Ectodermal cell (in vitro differentiated cells): ENCODE measurements at regions not wholly inside any gene's neighbourhood (a gene's known extent, or its start where the extent isn't known, plus 50 kb on each side); places are given as distances from the start of the nearest gene placed in this dataset.

Experiments used
- H3K27ac ChIP-seq: 2 replicates; pipeline ENCODE4 v1.7.0; 2013; ENCODE audit warnings: mild to moderate bottlenecking, low read depth, low read length; ENCODE audit not compliant: insufficient read depth, poor library complexity, severe bottlenecking
- H3K27me3 ChIP-seq: 2 replicates; pipeline ENCODE4 v1.7.0; 2013; ENCODE audit warnings: mild to moderate bottlenecking, low read length; ENCODE audit not compliant: insufficient read depth, control insufficient read depth, poor library complexity, severe bottlenecking
- H3K36me3 ChIP-seq: one replicate; pipeline ENCODE4 v1.7.0; 2013; ENCODE audit warnings: low read length; ENCODE audit not compliant: control insufficient read depth, insufficient read depth
- H3K4me1 ChIP-seq: one replicate; pipeline ENCODE4 v1.7.0; 2013; ENCODE audit warnings: low read length; ENCODE audit not compliant: control insufficient read depth, insufficient read depth
- H3K4me3 ChIP-seq: 2 replicates; pipeline ENCODE4 v1.7.0; 2013; ENCODE audit warnings: low read depth, low read length, control low read depth; ENCODE audit not compliant: insufficient read depth
- H3K9me3 ChIP-seq: 2 replicates; pipeline ENCODE4 v1.7.0; 2013; ENCODE audit warnings: mild to moderate bottlenecking, low read length, moderate library complexity; ENCODE audit not compliant: control insufficient read depth
- WGBS, 2 experiments: methylation state at CpG; one replicate each; pipeline ENCODE4 v1.1.7; 2013; ENCODE audit warnings: missing lambda C conversion rate in 2 of 2; 5-methylcytosine and 5-hydroxymethylcytosine counted together

DNA sequence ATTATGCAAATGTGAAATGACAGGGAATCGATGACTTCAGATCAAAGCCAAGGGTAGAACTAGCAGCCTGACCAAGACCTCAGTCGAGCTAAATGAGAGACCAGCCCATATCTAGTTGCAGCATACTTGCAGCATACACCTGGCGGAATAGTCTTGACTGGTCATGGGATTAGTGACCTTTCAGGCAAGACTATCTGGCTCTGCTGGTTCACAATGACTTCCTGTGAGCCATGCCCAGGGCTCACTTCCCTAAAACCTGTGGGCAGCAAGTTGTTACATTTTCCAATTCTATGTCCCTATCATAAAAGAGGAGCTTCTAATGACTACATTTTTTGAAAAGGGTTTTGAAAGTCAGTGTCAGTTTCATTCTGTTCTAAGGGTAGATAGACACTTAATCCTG is 1624.9 kb upstream of the CELF4 start:
- Histone ChIP-seq H3K27me3 (no peaks in the 10 kb centered on the region), H3K36me3 (no peaks in the 10 kb centered on the region), H3K27ac (no peak overlapping the region), H3K9me3 (no peaks in the 10 kb centered on the region), H3K4me3 (no peak overlapping the region), H3K4me1 (no peaks in the 10 kb centered on the region)
- WGBS, 2 experiments: 91 to 96% methylated on average over 3 of the region's 3 CpGs

DNA sequence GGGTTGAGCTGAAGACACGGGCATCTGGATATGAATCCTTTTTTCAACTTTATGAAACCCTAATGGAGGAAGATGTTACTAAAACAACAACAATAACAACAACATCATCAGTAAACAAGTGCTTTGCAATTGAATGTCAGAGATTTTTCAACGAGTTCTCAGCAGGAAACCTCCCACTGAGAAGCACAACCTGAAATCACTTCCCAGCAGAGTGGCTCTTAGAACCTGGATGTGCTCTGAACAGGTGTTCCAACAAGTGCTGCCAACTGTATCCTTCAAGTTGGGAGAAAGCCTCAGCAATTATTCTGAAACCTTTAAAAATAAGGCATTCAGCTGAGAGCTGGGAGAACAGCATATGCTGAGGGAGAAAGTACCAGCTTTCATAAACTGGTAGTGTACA is 1622.7 kb upstream of the CELF4 start:
- Histone ChIP-seq H3K9me3 (no peaks in the 10 kb centered on the region), H3K36me3 (no peaks in the 10 kb centered on the region), H3K4me3 (no peak overlapping the region), H3K27me3 (no peaks in the 10 kb centered on the region), H3K4me1 (no peaks in the 10 kb centered on the region), H3K27ac (no peak overlapping the region)
- 45 to 54% methylated on average over 2 of the region's 2 CpGs for WGBS, 2 experiments

DNA sequence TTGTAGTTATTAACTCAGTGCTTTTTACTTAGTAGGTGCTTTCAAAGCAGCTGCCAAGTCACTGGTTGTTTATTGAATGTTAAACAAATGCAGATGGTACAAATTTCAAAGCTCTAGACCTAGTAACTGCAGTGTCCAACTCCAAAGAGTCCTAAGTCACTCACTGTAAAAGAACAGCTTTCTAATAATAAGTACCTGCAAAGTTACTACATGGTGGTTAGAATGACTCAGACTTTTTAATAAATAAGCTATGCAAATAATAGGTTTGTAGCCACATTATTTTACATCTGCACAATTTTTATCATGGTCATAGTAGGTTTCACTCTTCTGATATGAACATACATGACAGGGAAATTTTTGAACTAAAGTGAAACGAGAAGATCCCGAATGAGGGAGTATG is 1620.4 kb upstream of the CELF4 start:
- H3K27me3 ChIP-seq: no peaks in the 10 kb centered on the region
- H3K27ac ChIP-seq: no peak overlapping the region

DNA sequence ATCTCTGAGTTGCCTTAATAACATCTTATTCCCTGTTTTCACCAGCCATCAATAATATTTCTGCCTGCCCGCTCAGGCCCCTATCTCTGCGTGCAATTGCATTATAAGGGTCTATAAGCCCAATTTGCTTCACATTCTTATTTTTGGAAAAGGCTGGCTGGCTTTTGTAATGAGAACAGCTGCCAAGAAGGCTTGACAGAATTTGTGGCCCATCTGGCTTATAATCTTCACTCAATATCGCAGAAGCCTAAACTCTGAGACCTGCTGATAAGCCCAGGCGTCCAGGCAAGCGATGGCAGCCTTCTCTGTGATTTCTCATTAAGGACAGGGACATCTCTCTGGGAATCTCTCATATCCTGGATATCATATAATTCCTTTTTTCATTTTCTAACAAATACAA is 1618.6 kb upstream of the CELF4 start:
- Histone ChIP-seq H3K9me3 (no peaks in the 10 kb centered on the region), H3K27ac (no peak overlapping the region), H3K27me3 (no peaks in the 10 kb centered on the region), H3K36me3 (no peaks in the 10 kb centered on the region), H3K4me1 (no peaks in the 10 kb centered on the region), H3K4me3 (no peak overlapping the region)
- 93 to 94% methylated on average over 5 of the region's 5 CpGs for WGBS, 2 experiments

More for the DNA sequence above, 1620.4 kb upstream of the CELF4 start:
- H3K4me3 ChIP-seq: no peak overlapping the region
- no peaks in the 10 kb centered on the region for H3K4me1 ChIP-seq
- WGBS, 2 experiments: 95 to 100% methylated on average over 2 of the region's 2 CpGs
- no peaks in the 10 kb centered on the region for H3K9me3 ChIP-seq
- no peaks in the 10 kb centered on the region for H3K36me3 ChIP-seq

DNA sequence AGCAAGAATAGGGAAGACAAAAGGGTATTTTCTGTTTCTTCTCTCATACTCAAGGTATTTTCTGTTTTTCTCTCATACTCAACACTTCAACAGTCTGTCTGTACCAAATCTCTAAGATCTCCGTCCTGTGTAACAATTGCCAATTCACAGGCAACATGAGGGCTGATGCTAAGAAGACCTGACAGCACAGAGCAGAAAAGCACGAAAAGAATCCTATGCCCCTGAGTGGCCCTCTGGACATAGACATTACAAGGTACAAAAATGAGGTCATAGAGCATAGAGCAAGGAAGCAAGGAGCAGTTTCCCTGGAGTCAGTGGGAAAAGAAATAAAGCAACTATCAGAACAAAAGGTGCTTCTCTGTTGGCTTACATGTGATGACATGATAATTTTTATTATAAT is 1612.6 kb upstream of the CELF4 start:
- Histone ChIP-seq H3K4me1 (no peaks in the 10 kb centered on the region), H3K27me3 (no peaks in the 10 kb centered on the region), H3K9me3 (no peaks in the 10 kb centered on the region), H3K36me3 (no peaks in the 10 kb centered on the region), H3K27ac (no peak overlapping the region), H3K4me3 (no peak overlapping the region)
- 90 to 93% methylated on average over 2 of the region's 2 CpGs for WGBS, 2 experiments

DNA sequence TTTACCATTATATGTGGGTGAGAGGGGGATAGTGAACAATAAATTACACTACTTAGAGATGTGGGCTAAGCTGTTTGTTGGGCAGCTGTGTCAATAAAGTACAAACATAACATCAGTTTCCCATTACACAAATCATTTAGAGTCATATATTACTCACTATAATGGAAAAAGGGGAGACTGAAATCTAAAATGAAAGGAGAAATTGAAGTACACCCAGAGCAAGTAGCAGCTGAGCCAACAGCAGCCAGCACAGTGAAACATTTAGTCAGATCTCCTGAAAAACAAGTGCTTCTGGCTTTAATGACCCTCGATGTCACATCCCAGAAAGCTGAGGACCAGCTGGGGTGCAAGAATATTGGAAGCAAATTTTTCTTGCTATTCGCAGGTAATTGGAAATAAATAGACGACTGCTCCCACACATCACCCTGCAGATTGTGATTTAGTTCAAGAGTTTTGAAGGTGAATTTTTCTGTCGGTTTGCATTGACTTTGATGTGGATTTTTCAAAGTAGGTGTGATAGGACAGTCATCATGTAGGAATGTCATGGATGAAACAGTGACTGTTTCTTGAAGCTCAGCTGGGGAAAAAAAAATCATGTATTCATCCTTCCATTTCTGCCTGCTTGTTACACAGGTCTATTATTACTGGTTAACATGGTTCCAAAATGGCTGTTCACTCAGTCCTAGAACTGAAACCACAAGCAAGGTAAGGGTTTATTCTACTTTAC is 1607.3 kb upstream of the CELF4 start:
- Histone ChIP-seq H3K27ac (no peak overlapping the region), H3K36me3 (no peaks in the 10 kb centered on the region), H3K4me3 (no peak overlapping the region), H3K9me3 (no peaks in the 10 kb centered on the region), H3K4me1 (no peaks in the 10 kb centered on the region), H3K27me3 (no peaks in the 10 kb centered on the region)
- WGBS, 2 experiments: 90 to 95% methylated on average over 4 of the region's 4 CpGs

DNA sequence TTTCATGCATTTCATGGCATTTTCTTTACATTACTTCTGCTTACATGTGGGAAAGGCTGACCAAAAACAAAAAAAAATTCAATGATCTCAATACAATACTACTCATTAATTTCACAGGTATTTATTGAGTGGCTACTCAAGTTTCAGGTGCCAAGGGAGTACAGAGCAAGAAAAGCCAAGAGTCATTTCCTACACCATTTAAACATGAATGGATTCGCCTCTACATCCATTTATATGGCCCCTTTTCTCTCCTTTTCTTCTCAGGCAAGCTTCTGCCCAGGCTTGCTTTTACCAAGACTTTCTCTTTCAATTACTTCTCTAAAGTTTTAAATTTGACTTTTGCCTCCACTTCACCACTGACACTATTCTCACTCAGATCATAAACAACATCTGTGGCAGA is 1603.1 kb upstream of the CELF4 start:
- no peak overlapping the region for H3K4me3 ChIP-seq
- H3K36me3 ChIP-seq: no peaks in the 10 kb centered on the region
- H3K4me1 ChIP-seq: no peaks in the 10 kb centered on the region
- H3K9me3 ChIP-seq: no peaks in the 10 kb centered on the region
- H3K27ac ChIP-seq: no peak overlapping the region
- H3K27me3 ChIP-seq: no peaks in the 10 kb centered on the region
- 68 to 76% methylated on average over 1 of the region's 1 CpG for WGBS, 2 experiments

DNA sequence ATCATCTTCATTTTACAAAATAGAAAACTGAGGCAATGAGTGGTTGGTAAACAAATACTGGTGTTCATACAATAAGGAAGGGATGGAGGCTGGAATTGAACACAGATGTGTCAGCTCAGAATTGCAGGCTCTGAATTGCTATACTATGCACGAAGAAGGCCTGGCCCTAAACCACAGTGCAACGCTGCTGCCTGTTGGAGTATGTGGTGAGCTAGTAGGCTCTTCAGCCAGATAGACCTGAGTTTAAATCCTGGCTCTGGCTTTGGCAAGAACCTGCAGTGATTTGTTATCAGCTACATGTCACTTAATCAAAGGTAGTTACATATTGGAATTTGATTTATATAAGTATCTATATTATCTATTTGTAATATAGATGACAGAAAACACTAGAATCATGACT is 1602.4 kb upstream of the CELF4 start:
- Histone ChIP-seq H3K9me3 (no peaks in the 10 kb centered on the region), H3K27ac (no peak overlapping the region), H3K36me3 (no peaks in the 10 kb centered on the region), H3K4me3 (no peak overlapping the region), H3K27me3 (no peaks in the 10 kb centered on the region), H3K4me1 (no peaks in the 10 kb centered on the region)
- 87 to 89% methylated on average over 2 of the region's 2 CpGs for WGBS, 2 experiments

DNA sequence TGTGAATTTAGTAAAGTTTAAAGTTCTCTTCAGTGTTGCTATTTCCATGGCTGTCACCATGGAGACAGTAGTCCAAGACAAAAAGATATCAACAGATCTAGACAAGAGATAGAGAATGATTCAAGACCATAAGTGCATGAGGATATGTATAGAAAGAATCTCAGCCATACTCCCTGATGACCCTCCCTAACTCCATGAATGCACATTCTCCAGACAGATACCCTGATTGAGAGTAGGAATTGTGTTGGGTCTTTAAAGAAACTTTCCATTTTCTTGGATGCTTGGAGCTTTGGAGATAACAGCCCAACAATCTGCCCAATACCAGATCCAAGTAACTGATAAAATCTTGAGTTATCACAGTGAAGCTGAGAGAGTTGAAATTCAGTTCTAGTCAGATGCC is 1601.2 kb upstream of the CELF4 start:
- Histone ChIP-seq H3K36me3 (no peaks in the 10 kb centered on the region), H3K4me3 (no peak overlapping the region), H3K27me3 (no peaks in the 10 kb centered on the region), H3K27ac (no peak overlapping the region), H3K4me1 (no peaks in the 10 kb centered on the region), H3K9me3 (no peaks in the 10 kb centered on the region)

DNA sequence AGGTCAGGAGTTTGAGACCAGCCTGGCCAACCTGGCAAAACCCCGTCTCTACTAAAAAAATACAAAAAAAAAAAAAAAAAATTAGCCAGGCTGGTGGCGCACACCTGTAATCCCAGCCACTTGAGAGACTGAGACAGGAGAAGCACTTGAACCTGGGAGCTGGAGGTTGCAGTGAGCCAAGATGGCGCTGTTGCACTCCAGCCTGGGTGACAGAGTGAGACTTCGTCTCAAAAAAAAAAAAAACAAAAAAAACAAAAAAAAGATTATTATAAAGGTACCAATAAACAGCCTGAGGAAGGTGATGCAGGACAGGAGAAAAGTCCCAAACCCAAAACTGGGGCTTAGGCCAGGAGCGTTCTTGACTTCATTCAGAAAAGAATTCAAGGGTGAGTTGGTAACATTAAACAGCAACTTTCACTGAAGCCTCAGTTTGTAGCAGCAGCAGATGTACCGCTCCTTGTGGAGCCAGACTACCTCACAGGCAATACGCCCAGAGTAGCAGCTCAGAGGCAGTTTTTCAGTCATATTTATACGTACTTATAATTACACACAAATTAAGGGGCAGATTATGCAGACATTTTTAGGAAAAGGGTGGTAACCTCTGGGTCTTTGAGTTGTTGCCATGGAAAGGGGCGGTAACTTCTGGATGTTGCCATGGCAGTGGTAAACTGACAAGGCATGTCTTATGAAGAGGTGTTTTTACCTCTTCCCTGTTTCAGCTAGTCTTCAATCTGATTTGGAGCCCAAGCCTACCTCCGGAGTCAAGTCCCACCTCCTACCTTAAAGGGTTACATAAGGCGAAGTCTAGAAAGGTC is 1596.6 kb upstream of the CELF4 start:
- H3K9me3 ChIP-seq: no peaks in the 10 kb centered on the region
- no peaks in the 10 kb centered on the region for H3K36me3 ChIP-seq
- H3K4me1 ChIP-seq: no peaks in the 10 kb centered on the region
- no peaks in the 10 kb centered on the region for H3K27me3 ChIP-seq
- 97% methylated on average over 7 to 9 of the region's 11 CpGs for WGBS, 2 experiments
- no peak overlapping the region for H3K4me3 ChIP-seq
- H3K27ac ChIP-seq: no peak overlapping the region
